ENCODE measurements at regions not wholly inside any gene's neighbourhood (a gene's known extent, or its start where the extent isn't known, plus 50 kb on each side); places are given as distances from the start of the nearest gene placed in this dataset.

DNA sequence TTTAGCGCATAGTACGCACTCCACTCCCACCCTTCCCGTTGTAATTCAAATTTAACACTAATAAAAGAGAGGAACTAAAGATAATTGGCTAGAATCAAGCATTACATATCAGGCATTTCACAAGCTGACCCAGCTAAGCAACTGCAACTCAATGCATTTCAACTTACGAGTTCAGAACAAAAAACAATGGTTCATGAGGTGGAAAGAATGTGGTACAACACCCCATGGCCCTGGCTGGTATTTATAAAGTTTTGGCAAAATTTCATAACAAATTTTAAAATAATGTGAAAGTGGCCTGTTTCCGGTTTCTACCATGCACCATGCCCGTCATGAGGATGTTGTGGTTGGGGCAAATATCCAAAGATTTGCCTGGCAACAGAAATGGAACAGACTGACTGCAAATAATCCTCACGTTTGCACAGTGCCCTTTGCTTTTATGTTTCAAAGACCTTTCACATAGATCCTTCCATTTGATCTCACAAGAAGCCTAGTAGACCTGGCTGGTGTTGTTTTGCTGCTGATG is 455.3 kb upstream of the NR2F2 start:
- Histone ChIP-seq H3K9me3 (no peaks in the 10 kb centered on the region), H3K4me1 (ENCODE audit: control insufficient read depth in 1 of 2, insufficient read depth in 2 of 2, low read depth in 1 of 2, low read length in 1 of 2) (no peaks in the 10 kb centered on the region; a peak in 1 of 4 replicates), H2AFZ (ENCODE audit: low read depth) (no peak overlapping the region), H3K4me3 (ENCODE audit: low read depth in 2 of 2, low read length in 1 of 2) (no peak overlapping the region), H3K9ac (no peak overlapping the region), H3K79me2 (ENCODE audit: insufficient read depth) (no peaks in the 10 kb centered on the region), H3K4me2 (no peak overlapping the region), H3F3A (replicated peaks; ENCODE audit: insufficient read depth) (no peaks in the 10 kb centered on the region), H3K27ac (ENCODE audit: low read depth in 2 of 2, low read length in 1 of 2) (no peak overlapping the region), H3K36me3 (replicated peaks in 1 of 2; ENCODE audit: control insufficient read depth in 1 of 2, insufficient read depth in 2 of 2, low read length in 1 of 2) (no peaks in the 10 kb centered on the region), H4K20me1 (ENCODE audit: insufficient read depth) (no peaks in the 10 kb centered on the region), H3K27me3 (ENCODE audit: insufficient read depth) (no peaks in the 10 kb centered on the region), H3K9me2 (no peaks in the 10 kb centered on the region)
- WGBS (ENCODE audit: low lambda C conversion rate) = 25% methylated on average over 7 of the region's 7 CpGs
- no peak for DNase-seq
- TF ChIP-seq SIN3A (IDR thresholded peaks at IDR 0.05; ENCODE audit: borderline replicate concordance, low read depth, low read length) (no peak), ZBTB33 (IDR thresholded peaks at IDR 0.05; ENCODE audit: borderline replicate concordance, low read depth) (no peak), NFIC (IDR thresholded peaks at IDR 0.05; ENCODE audit: borderline replicate concordance) (no peak), REST (IDR thresholded peaks at IDR 0.05; ENCODE audit: low read depth, low read length) (no peak), MXI1 (IDR thresholded peaks at IDR 0.05; ENCODE audit: low read depth, low read length) (no peak), GATA2 (CRISPR knock-in tag; IDR thresholded peaks at IDR 0.05) (no peak)
- TF ChIP-seq, protein P1, sequence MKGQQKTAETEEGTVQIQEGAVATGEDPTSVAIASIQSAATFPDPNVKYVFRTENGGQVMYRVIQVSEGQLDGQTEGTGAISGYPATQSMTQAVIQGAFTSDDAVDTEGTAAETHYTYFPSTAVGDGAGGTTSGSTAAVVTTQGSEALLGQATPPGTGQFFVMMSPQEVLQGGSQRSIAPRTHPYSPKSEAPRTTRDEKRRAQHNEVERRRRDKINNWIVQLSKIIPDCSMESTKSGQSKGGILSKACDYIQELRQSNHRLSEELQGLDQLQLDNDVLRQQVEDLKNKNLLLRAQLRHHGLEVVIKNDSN (IDR thresholded peaks at IDR 0.05; ENCODE audit: borderline replicate concordance, low read depth) = no peak
- CTCF ChIA-PET = interaction anchor here (0.6 kb wide), 1 partner anchor 84 kb away, joined by 3 read pairs; no protein-coding TSS in a partner anchor
- POLR2A ChIA-PET = no interaction called here

GRCh38 chr15:95880031-95880570 is 450.4 kb upstream of the NR2F2 start:
- Histone ChIP-seq H3K79me2 (ENCODE audit: insufficient read depth) (no peaks in the 10 kb centered on the region), H2AFZ (ENCODE audit: low read depth) (no peak overlapping the region), H3K36me3 (replicated peaks in 1 of 2; ENCODE audit: control insufficient read depth in 1 of 2, insufficient read depth in 2 of 2, low read length in 1 of 2) (no peaks in the 10 kb centered on the region), H3K4me3 (ENCODE audit: low read depth in 2 of 2, low read length in 1 of 2) (no peak overlapping the region), H3K9ac (no peak overlapping the region), H3K4me1 (ENCODE audit: control insufficient read depth in 1 of 2, insufficient read depth in 2 of 2, low read depth in 1 of 2, low read length in 1 of 2) (no peaks in the 10 kb centered on the region), H3K9me3 (no peaks in the 10 kb centered on the region; the same call in 1 of the 2 replicates), H3K27me3 (ENCODE audit: insufficient read depth) (no peaks in the 10 kb centered on the region), H3K4me2 (no peak overlapping the region), H3K27ac (ENCODE audit: low read depth in 2 of 2, low read length in 1 of 2) (no peak overlapping the region), H3K9me2 (no peaks in the 10 kb centered on the region), H4K20me1 (ENCODE audit: insufficient read depth) (no peaks in the 10 kb centered on the region), H3F3A (replicated peaks; ENCODE audit: insufficient read depth) (no peaks in the 10 kb centered on the region)
- ChIA-PET POLR2A (no interaction called here), CTCF (no interaction called here)
- 9% methylated on average over 6 of the region's 6 CpGs for WGBS (ENCODE audit: low lambda C conversion rate)
- DNase-seq = no peak
- TF ChIP-seq, protein P1 (IDR thresholded peaks at IDR 0.05; ENCODE audit: borderline replicate concordance, low read depth) = no peak
- TF ChIP-seq EZH2phosphoT487 (IDR thresholded peaks at IDR 0.05; ENCODE audit: borderline replicate concordance, low read depth) (no peak), SMC3 (IDR thresholded peaks at IDR 0.05; ENCODE audit: low read depth, low read length) (no peak), FOSL2 (IDR thresholded peaks at IDR 0.05; ENCODE audit: borderline replicate concordance, low read depth) (no peak), ELF1 (IDR thresholded peaks at IDR 0.05) (no peak), RFX5 (IDR thresholded peaks at IDR 0.05; ENCODE audit: low read length) (no peak), JUND (IDR thresholded peaks at IDR 0.05) (no peak), ZBTB33 (IDR thresholded peaks at IDR 0.05; ENCODE audit: borderline replicate concordance, low read depth) (no peak), MXI1 (IDR thresholded peaks at IDR 0.05; ENCODE audit: low read depth, low read length) (no peak)
